ENCODE measurements at regions not wholly inside any gene's neighbourhood (a gene's known extent, or its start where the extent isn't known, plus 50 kb on each side); places are given as distances from the start of the nearest gene placed in this dataset.

GRCh38 chr18:1416074-1416473 lies 511.4 kb downstream of the ADCYAP1 start:
- TF ChIP-seq EZH2phosphoT487 (IDR thresholded peaks at IDR 0.05; ENCODE audit: insufficient read depth, low read depth) = no peak
- no peak for TF ChIP-seq EZH2 (IDR thresholded peaks at IDR 0.05; ENCODE audit: insufficient read depth, poor library complexity, severe bottlenecking)
